Liver (tissue), 8 donors: ENCODE measurements at regions not wholly inside any gene's neighbourhood (a gene's known extent, or its start where the extent isn't known, plus 50 kb on each side); places are given as distances from the start of the nearest gene placed in this dataset.
A peak's percentile ranks its signal among the peaks of the same experiment; 100 is the strongest.

Experiments
- DNase-seq: peaks from one replicate; pipeline ENCODE4 v3.0.0-alpha.2; 2017; ENCODE audit warnings: low spot score
- H3K27ac ChIP-seq, 2 donors: one replicate each; pipeline ENCODE4 v1.7.0; 2013; ENCODE audit warnings: inconsistent platforms in 2 of 2, low read length in 2 of 2, control low read depth in 1 of 2, low read depth in 1 of 2, mild to moderate bottlenecking in 1 of 2
- H3K27me3 ChIP-seq, 4 donors: one replicate each; pipeline versions ENCODE4 v1.6.1 to v1.7.0; 2013; ENCODE audit warnings: low read length in 3 of 4, inconsistent platforms in 1 of 4, mild to moderate bottlenecking in 1 of 4, moderate library complexity in 1 of 4; ENCODE audit not compliant: control insufficient read depth in 4 of 4, insufficient read depth in 4 of 4
- H3K36me3 ChIP-seq, 4 donors: one replicate each; pipeline versions ENCODE4 v1.6.1 to v1.7.0; 2013; ENCODE audit warnings: low read length in 3 of 4, mild to moderate bottlenecking in 3 of 4, low read depth in 1 of 4, moderate library complexity in 1 of 4; ENCODE audit not compliant: control insufficient read depth in 4 of 4, insufficient read depth in 3 of 4
- H3K4me1 ChIP-seq, 4 donors: one replicate each; pipeline versions ENCODE4 v1.6.1 to v1.7.0; 2013; ENCODE audit warnings: low read length in 3 of 4, mild to moderate bottlenecking in 3 of 4, moderate library complexity in 1 of 4; ENCODE audit not compliant: control insufficient read depth in 4 of 4, insufficient read depth in 4 of 4
- H3K4me3 ChIP-seq, 3 donors: one replicate each; pipeline versions ENCODE4 v1.6.1 to v1.7.0; 2013; ENCODE audit warnings: low read length in 3 of 3, control low read depth in 1 of 3, low read depth in 1 of 3, mild to moderate bottlenecking in 1 of 3
- H3K9ac ChIP-seq, 2 donors: one replicate each; pipeline ENCODE4 v1.7.0; 2013; ENCODE audit warnings: low read length in 2 of 2, mild to moderate bottlenecking in 2 of 2, moderate library complexity in 2 of 2, control low read depth in 1 of 2, low read depth in 1 of 2
- H3K9me3 ChIP-seq, 4 donors: one replicate each; pipeline versions ENCODE4 v1.6.1 to v1.7.0; 2013; ENCODE audit warnings: low read length in 3 of 4; ENCODE audit not compliant: control insufficient read depth in 4 of 4
- EGR1 ChIP-seq, 2 donors: IDR thresholded peaks; 2 replicates each; pipeline ENCODE4 v1.6.1; 2016 to 2018; ENCODE audit warnings: antibody characterized with exemption in 2 of 2, low read depth in 2 of 2
- FOXA1 ChIP-seq: IDR thresholded peaks from 2 replicates; pipeline ENCODE4 v1.6.1; 2016; ENCODE audit warnings: antibody characterized with exemption
- FOXA2 ChIP-seq: IDR thresholded peaks from 2 replicates; pipeline ENCODE4 v1.6.1; 2016; ENCODE audit warnings: antibody characterized with exemption
- GABPA ChIP-seq, 2 donors: IDR thresholded peaks in 1 of 2; conservative IDR thresholded peaks in 1 of 2; 2 replicates each; pipeline ENCODE4 v1.6.1; 2016; ENCODE audit warnings: antibody characterized with exemption in 2 of 2, mild to moderate bottlenecking in 1 of 2, moderate library complexity in 1 of 2
- HNF4A ChIP-seq, 2 donors: conservative IDR thresholded peaks; 2 replicates each; pipeline ENCODE4 v1.6.1; 2016; ENCODE audit warnings: antibody characterized with exemption in 2 of 2, mild to moderate bottlenecking in 2 of 2
- HNF4G ChIP-seq: IDR thresholded peaks from 2 replicates; pipeline ENCODE4 v1.6.1; 2016; ENCODE audit warnings: antibody characterized with exemption
- JUND ChIP-seq, 2 donors: IDR thresholded peaks; 2 replicates each; pipeline ENCODE4 v1.6.1; 2016; ENCODE audit warnings: antibody characterized with exemption in 2 of 2
- NR2F2 ChIP-seq: IDR thresholded peaks from 2 replicates; pipeline ENCODE4 v1.6.1; 2016; ENCODE audit warnings: antibody characterized with exemption
- RAD21 ChIP-seq, 2 donors: IDR thresholded peaks; 2 replicates each; pipeline ENCODE4 v1.6.1; 2016; ENCODE audit warnings: antibody characterized with exemption in 2 of 2, mild to moderate bottlenecking in 2 of 2
- REST ChIP-seq: IDR thresholded peaks from 2 replicates; pipeline ENCODE4 v1.6.1; 2016; ENCODE audit warnings: antibody characterized with exemption, mild to moderate bottlenecking
- RXRA ChIP-seq, 2 donors: IDR thresholded peaks; 2 replicates each; pipeline ENCODE4 v1.6.1; 2017 to 2018; ENCODE audit warnings: antibody characterized with exemption in 2 of 2, mild to moderate bottlenecking in 1 of 2
- SP1 ChIP-seq: IDR thresholded peaks from 2 replicates; pipeline ENCODE4 v1.6.1; 2018; ENCODE audit warnings: antibody characterized with exemption, mild to moderate bottlenecking
- TAF1 ChIP-seq: conservative IDR thresholded peaks from 2 replicates; pipeline ENCODE4 v1.6.1; 2016; ENCODE audit warnings: antibody characterized with exemption, mild to moderate bottlenecking
- YY1 ChIP-seq: IDR thresholded peaks from 2 replicates; pipeline ENCODE4 v1.6.1; 2016; ENCODE audit warnings: antibody characterized with exemption, mild to moderate bottlenecking
- WGBS: extraction: QIAGEN DNeasy Blood & Tissue Kit; methylation state at CpG from one replicate; pipeline ENCODE4 v1.1.7; 2013; 5-methylcytosine and 5-hydroxymethylcytosine counted together
- TF ChIP-seq, protein P1 (sequence below): fragments of 150-350 bp; IDR thresholded peaks from 2 replicates; pipeline ENCODE4 v1.5.1; 2017; ENCODE audit warnings: improper control_type of control experiment, low read depth, low read length; ENCODE audit not compliant: missing input control
- TF ChIP-seq, protein P2 (sequence below): IDR thresholded peaks from 2 replicates; pipeline ENCODE4 v1.6.1; 2016; ENCODE audit warnings: antibody characterized with exemption
- TF ChIP-seq, protein P3 (sequence below): IDR thresholded peaks from 2 replicates; pipeline ENCODE4 v1.6.1; 2016; ENCODE audit warnings: antibody characterized with exemption
- TF ChIP-seq, protein P4 (sequence below): IDR thresholded peaks from 2 replicates; pipeline ENCODE4 v1.6.1; 2016; ENCODE audit warnings: antibody characterized with exemption
- donor health status: healthy.
- donor health status: healthy.
- donor health status: healthy.
- donor health status: healthy.
- donor health status: healthy.

DNA sequence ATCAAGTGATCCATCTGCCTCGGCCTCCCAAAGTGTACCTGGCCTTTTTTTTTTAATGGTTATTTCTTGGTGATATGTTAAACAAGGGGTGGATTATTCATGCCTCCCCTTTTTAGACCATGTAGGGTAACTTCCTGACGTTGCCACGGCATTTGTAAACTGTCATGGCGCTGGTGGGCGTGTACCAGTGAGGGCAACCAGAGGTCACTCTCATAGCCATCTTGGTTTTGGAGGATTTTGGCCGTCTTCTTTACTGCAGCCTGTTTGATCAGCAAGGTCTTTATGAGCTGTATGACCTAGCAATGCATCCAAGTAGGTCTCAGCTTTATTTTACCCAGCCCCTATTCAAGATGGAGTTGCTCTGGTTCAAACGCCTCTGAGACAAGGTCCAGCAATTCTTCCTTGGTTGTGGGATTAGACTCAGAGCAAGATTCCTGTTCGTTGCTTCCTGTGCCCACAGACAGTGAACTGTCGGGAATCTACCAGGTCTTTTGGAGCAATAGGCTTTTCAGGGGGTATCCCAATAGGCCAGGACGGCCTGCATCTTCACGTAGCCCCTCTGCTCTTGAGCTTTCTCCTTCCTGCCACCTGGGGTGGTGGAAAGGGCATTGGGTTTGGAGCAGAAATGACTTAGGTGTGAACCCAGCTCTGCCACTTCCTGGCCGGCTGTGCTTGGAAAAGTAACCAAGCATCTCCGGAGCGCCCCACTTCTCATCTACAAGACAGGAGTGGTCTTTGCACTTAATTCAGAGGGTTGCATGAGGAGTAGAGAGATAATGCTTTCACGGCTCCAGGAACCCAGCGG is 52.9 kb upstream of the SEC14L1 start:
- WGBS, result 74% methylated on average over 16 of the region's 16 CpGs
- no peaks in the 10 kb centered on the region for H3K9me3 ChIP-seq
- TF ChIP-seq YY1 (no peak), RXRA (IDR thresholded peaks at IDR 0.05) (no peak), JUND (IDR thresholded peaks at IDR 0.05) (no peak), TAF1 (no peak), REST (no peak), HNF4G (no peak), SP1 (no peak), RAD21 (IDR thresholded peaks at IDR 0.05) (no peak), FOXA1 (no peak), NR2F2 (no peak), HNF4A (conservative IDR thresholded peaks at IDR 0.05) (no peak), EGR1 (IDR thresholded peaks at IDR 0.05; ENCODE audit: low read depth in 2 of 2) (no peak), FOXA2 (no peak), GABPA (IDR thresholded peaks at IDR 0.05 in 1 of 2, conservative IDR thresholded peaks at IDR 0.05 in 1 of 2) (no peak)
- TF ChIP-seq, protein P1, sequence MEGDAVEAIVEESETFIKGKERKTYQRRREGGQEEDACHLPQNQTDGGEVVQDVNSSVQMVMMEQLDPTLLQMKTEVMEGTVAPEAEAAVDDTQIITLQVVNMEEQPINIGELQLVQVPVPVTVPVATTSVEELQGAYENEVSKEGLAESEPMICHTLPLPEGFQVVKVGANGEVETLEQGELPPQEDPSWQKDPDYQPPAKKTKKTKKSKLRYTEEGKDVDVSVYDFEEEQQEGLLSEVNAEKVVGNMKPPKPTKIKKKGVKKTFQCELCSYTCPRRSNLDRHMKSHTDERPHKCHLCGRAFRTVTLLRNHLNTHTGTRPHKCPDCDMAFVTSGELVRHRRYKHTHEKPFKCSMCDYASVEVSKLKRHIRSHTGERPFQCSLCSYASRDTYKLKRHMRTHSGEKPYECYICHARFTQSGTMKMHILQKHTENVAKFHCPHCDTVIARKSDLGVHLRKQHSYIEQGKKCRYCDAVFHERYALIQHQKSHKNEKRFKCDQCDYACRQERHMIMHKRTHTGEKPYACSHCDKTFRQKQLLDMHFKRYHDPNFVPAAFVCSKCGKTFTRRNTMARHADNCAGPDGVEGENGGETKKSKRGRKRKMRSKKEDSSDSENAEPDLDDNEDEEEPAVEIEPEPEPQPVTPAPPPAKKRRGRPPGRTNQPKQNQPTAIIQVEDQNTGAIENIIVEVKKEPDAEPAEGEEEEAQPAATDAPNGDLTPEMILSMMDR, result no peak
- TF ChIP-seq, protein P2, sequence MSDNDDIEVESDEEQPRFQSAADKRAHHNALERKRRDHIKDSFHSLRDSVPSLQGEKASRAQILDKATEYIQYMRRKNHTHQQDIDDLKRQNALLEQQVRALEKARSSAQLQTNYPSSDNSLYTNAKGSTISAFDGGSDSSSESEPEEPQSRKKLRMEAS, result no peak
- TF ChIP-seq, protein P3, sequence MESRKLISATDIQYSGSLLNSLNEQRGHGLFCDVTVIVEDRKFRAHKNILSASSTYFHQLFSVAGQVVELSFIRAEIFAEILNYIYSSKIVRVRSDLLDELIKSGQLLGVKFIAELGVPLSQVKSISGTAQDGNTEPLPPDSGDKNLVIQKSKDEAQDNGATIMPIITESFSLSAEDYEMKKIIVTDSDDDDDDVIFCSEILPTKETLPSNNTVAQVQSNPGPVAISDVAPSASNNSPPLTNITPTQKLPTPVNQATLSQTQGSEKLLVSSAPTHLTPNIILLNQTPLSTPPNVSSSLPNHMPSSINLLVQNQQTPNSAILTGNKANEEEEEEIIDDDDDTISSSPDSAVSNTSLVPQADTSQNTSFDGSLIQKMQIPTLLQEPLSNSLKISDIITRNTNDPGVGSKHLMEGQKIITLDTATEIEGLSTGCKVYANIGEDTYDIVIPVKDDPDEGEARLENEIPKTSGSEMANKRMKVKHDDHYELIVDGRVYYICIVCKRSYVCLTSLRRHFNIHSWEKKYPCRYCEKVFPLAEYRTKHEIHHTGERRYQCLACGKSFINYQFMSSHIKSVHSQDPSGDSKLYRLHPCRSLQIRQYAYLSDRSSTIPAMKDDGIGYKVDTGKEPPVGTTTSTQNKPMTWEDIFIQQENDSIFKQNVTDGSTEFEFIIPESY, result no peak
- TF ChIP-seq, protein P4, sequence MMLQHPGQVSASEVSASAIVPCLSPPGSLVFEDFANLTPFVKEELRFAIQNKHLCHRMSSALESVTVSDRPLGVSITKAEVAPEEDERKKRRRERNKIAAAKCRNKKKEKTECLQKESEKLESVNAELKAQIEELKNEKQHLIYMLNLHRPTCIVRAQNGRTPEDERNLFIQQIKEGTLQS, result no peak
- H3K4me1 ChIP-seq, result peaks cover 2 to 18% (median 14%) of the 10 kb centered on the region in 4 donors
- peaks cover 2 to 21% (median 8%) of the 10 kb centered on the region in 4 donors for H3K36me3 ChIP-seq
- no peak for DNase-seq
- peaks cover 0 to 3% (median 0%) of the 10 kb centered on the region in 4 donors for H3K27me3 ChIP-seq
- peak overlapping the region; percentile 28 to 80 for H3K9ac ChIP-seq
- H3K27ac ChIP-seq, result peak overlapping the region; percentile 78 to 92
- peak overlapping the region; percentile 84 to 98 (median 91) for H3K4me3 ChIP-seq
